A549 (cell line): ENCODE measurements at regions not wholly inside any gene's neighbourhood (a gene's known extent, or its start where the extent isn't known, plus 50 kb on each side); places are given as distances from the start of the nearest gene placed in this dataset.

Experiments used
- ATAC-seq, 2 experiments: fragments of 200-7000 bp in 1 of 2; fragments of >200 bp in 1 of 2; cut with Nextera tagmentation in 1 of 2; cut with Tn5 transposase in 1 of 2; 3 replicates each; pipeline versions ENCODE4 v1.8.0 to v1.9.1; 2018 to 2020; ENCODE audit warnings: mild to moderate bottlenecking in 1 of 2, moderate library complexity in 1 of 2
- CTCF ChIA-PET: fragments of 300-600 bp; sonication (Branson Sonifier 250); formaldehyde crosslinking; extraction: SDS; loops from one replicate; lab custom pipeline; 2021; ENCODE audit warnings: antibody characterized with exemption, inconsistent platforms; lab: Yijun Ruan, JAX
- POLR2A ChIA-PET: fragments of 350-600 bp; formaldehyde crosslinking; extraction: SDS; loops from one replicate; lab custom pipeline; 2021; ENCODE audit warnings: antibody characterized with exemption, inconsistent platforms; lab: Yijun Ruan, JAX
- DNase-seq, 2 experiments: peaks; one replicate each; pipeline versions ENCODE4 v3.0.0 to v3.0.0-alpha.2; 2011 to 2016; ENCODE audit warnings: low read depth in 1 of 2, low spot score in 1 of 2
- FAIRE-seq: peaks from 2 replicates; lab custom pipeline; 2011; peaks lifted over from hg19 to GRCh38; lab: Jason Lieb, UNC
- H3K27ac ChIP-seq, 2 experiments: fragments of >200 bp; sonication (Bioruptor Twin); formaldehyde crosslinking; 3 replicates each; pipeline ENCODE4 v1.5.1; 2016 to 2017
- H3K4me1 ChIP-seq: fragments of >200 bp; sonication (Bioruptor Twin); formaldehyde crosslinking; 3 replicates; pipeline ENCODE4 v1.6.1; 2016
- H3K4me2 ChIP-seq: fragments of >200 bp; sonication (Bioruptor Twin); formaldehyde crosslinking; 3 replicates; pipeline ENCODE4 v1.6.1; 2016
- H3K4me3 ChIP-seq: fragments of >200 bp; sonication (Bioruptor Twin); formaldehyde crosslinking; 3 replicates; pipeline ENCODE4 v1.5.1; 2016
- H3K9me3 ChIP-seq: fragments of >200 bp; sonication (Bioruptor Twin); formaldehyde crosslinking; 3 replicates; pipeline ENCODE4 v1.6.1; 2016
- CBX2 ChIP-seq: fragments of 200-600 bp; sonication (generic); IDR thresholded peaks from 2 replicates; pipeline ENCODE4 v1.6.1; 2016; ENCODE audit warnings: low read depth, mild to moderate bottlenecking, borderline replicate concordance
- CBX8 ChIP-seq: fragments of 200-600 bp; sonication (generic); IDR thresholded peaks from 2 replicates; pipeline ENCODE4 v1.6.1; 2016
- CHD4 ChIP-seq: fragments of 200-600 bp; sonication (generic); IDR thresholded peaks from 2 replicates; pipeline ENCODE4 v1.6.1; 2016; ENCODE audit warnings: antibody characterized with exemption, mild to moderate bottlenecking, borderline replicate concordance
- EHF ChIP-seq: fragments of 250-450 bp; sonication (Bioruptor Pico); IDR thresholded peaks from 2 replicates; pipeline ENCODE4 v1.5.0; 2020; ENCODE audit warnings: mild to moderate bottlenecking
- HDAC2 ChIP-seq: fragments of 200-600 bp; sonication (generic); IDR thresholded peaks from 2 replicates; pipeline ENCODE4 v1.6.1; 2016
- HOXA7 ChIP-seq: fragments of 250-450 bp; sonication (Bioruptor Pico); IDR thresholded peaks from 2 replicates; pipeline ENCODE4 v1.5.0; 2020; ENCODE audit warnings: mild to moderate bottlenecking, moderate library complexity
- KDM1A ChIP-seq: fragments of 200-600 bp; sonication (generic); IDR thresholded peaks from 2 replicates; pipeline ENCODE4 v1.6.1; 2016; ENCODE audit warnings: low read depth, mild to moderate bottlenecking
- MYC ChIP-seq: IDR thresholded peaks from 2 replicates; pipeline ENCODE4 v1.6.1; 2012; ENCODE audit warnings: mild to moderate bottlenecking, inconsistent platforms, low read length, improper control_type of control experiment, borderline replicate concordance
- NFE2L2 ChIP-seq: fragments of 150-350 bp; conservative IDR thresholded peaks from 2 replicates; pipeline ENCODE4 v1.6.1; 2014; ENCODE audit warnings: low read length
- POLR2AphosphoS2 ChIP-seq: conservative IDR thresholded peaks from 2 replicates; pipeline ENCODE4 v1.6.1; 2012; ENCODE audit warnings: low read length, improper control_type of control experiment, inconsistent platforms
- RNF2 ChIP-seq: fragments of 200-600 bp; sonication (generic); IDR thresholded peaks from 2 replicates; pipeline ENCODE4 v1.6.1; 2016; ENCODE audit warnings: low read depth, mild to moderate bottlenecking, antibody characterized with exemption, moderate library complexity, borderline replicate concordance
- SREBF2 ChIP-seq: fragments of 450-650 bp; IDR thresholded peaks from 2 replicates; pipeline ENCODE4 v1.6.1; 2014; ENCODE audit warnings: mild to moderate bottlenecking, moderate library complexity
- TFCP2L1 ChIP-seq: fragments of 250-450 bp; sonication (Bioruptor Pico); IDR thresholded peaks from 2 replicates; pipeline ENCODE4 v1.5.0; 2021; ENCODE audit warnings: mild to moderate bottlenecking
- TP53 ChIP-seq: fragments of 250-450 bp; sonication (Bioruptor Pico); IDR thresholded peaks from 2 replicates; pipeline ENCODE4 v1.5.0; 2021; ENCODE audit warnings: mild to moderate bottlenecking, moderate library complexity
- ZFP36 ChIP-seq: fragments of 450-650 bp; IDR thresholded peaks from 2 replicates; pipeline ENCODE4 v1.6.1; 2014; ENCODE audit warnings: borderline replicate concordance; ENCODE audit not compliant: partially characterized antibody
- ZSCAN20 ChIP-seq: fragments of 250-450 bp; sonication (Bioruptor Pico); IDR thresholded peaks from 2 replicates; pipeline ENCODE4 v1.8.0; 2022; ENCODE audit warnings: mild to moderate bottlenecking, moderate library complexity
- WGBS: methylation state at CpG from one replicate; pipeline ENCODE4 v1.1.6; 2017; ENCODE audit errors: missing lambda C conversion rate; 5-methylcytosine and 5-hydroxymethylcytosine counted together
- TF ChIP-seq, protein P1 (sequence below): fragments of >200 bp; sonication (Bioruptor Twin); formaldehyde crosslinking; IDR thresholded peaks from 3 replicates; pipeline ENCODE4 v1.5.1; 2016
- TF ChIP-seq, protein P2 (sequence below): fragments of 250-450 bp; sonication (Bioruptor Pico); IDR thresholded peaks from 2 replicates; pipeline ENCODE4 v1.5.0; 2021; ENCODE audit warnings: mild to moderate bottlenecking, moderate library complexity, borderline replicate concordance
- TF ChIP-seq, protein P3 (sequence below): fragments of 200-600 bp; sonication (generic); IDR thresholded peaks from 2 replicates; pipeline ENCODE4 v1.6.1; 2016; ENCODE audit warnings: antibody characterized with exemption, mild to moderate bottlenecking, moderate library complexity
- TF ChIP-seq, protein P4 (sequence below): IDR thresholded peaks from 2 replicates; pipeline ENCODE4 v1.6.1; 2012; ENCODE audit warnings: low read depth, borderline replicate concordance
- TF ChIP-seq, protein P5 (sequence below): fragments of >200 bp; sonication (Bioruptor Twin); formaldehyde crosslinking; IDR thresholded peaks from 3 replicates; pipeline ENCODE4 v1.6.1; 2016
- TF ChIP-seq, protein P6 (sequence below): fragments of 450-650 bp; IDR thresholded peaks from 2 replicates; pipeline ENCODE4 v1.6.1; 2014; ENCODE audit warnings: antibody characterized with exemption
- TF ChIP-seq, protein P7 (sequence below): IDR thresholded peaks from 2 replicates; pipeline ENCODE4 v1.6.1; 2012

DNA sequence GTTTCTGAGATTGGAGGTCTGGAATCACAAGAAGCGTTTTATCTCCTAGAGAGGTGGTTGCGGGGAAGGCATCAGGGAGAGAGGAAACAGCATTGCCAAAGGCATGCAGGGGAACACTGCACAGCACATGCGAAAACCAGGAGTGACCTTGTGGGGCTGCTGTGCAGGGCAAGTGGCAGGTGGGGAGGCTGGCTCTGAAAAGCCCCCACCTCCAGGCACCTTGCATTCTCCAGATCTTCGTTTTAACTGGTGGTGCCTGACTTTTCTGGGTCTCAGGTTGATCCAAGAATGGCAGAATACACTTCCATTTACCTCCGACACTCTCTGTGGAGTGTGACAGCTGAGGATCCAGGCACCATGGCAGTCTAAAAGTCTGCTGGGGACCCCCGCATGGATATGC is 209.4 kb upstream of the LEF1 start:
- H3K27ac ChIP-seq, result no peak overlapping the region
- no peak overlapping the region for H3K4me3 ChIP-seq
- ChIA-PET CTCF (no interaction called here), POLR2A (no interaction called here)
- ATAC-seq (no peak), FAIRE-seq (no peak), DNase-seq (no peak)
- no peaks in the 10 kb centered on the region for H3K4me1 ChIP-seq
- no peaks in the 10 kb centered on the region for H3K9me3 ChIP-seq
- TF ChIP-seq ZFP36, result no peak
- TF ChIP-seq ZSCAN20, result no peak
- no peak for TF ChIP-seq CBX2
- TF ChIP-seq TFCP2L1 (CRISPR knock-in tag), result no peak
- TF ChIP-seq, protein P1, sequence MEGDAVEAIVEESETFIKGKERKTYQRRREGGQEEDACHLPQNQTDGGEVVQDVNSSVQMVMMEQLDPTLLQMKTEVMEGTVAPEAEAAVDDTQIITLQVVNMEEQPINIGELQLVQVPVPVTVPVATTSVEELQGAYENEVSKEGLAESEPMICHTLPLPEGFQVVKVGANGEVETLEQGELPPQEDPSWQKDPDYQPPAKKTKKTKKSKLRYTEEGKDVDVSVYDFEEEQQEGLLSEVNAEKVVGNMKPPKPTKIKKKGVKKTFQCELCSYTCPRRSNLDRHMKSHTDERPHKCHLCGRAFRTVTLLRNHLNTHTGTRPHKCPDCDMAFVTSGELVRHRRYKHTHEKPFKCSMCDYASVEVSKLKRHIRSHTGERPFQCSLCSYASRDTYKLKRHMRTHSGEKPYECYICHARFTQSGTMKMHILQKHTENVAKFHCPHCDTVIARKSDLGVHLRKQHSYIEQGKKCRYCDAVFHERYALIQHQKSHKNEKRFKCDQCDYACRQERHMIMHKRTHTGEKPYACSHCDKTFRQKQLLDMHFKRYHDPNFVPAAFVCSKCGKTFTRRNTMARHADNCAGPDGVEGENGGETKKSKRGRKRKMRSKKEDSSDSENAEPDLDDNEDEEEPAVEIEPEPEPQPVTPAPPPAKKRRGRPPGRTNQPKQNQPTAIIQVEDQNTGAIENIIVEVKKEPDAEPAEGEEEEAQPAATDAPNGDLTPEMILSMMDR, result no peak
- no peak for TF ChIP-seq CBX8
- no peak for TF ChIP-seq POLR2AphosphoS2
- TF ChIP-seq SREBF2, result no peak
- no peak for TF ChIP-seq CHD4
- TF ChIP-seq NFE2L2, result no peak
- no peak for TF ChIP-seq HDAC2
- TF ChIP-seq, protein P2, sequence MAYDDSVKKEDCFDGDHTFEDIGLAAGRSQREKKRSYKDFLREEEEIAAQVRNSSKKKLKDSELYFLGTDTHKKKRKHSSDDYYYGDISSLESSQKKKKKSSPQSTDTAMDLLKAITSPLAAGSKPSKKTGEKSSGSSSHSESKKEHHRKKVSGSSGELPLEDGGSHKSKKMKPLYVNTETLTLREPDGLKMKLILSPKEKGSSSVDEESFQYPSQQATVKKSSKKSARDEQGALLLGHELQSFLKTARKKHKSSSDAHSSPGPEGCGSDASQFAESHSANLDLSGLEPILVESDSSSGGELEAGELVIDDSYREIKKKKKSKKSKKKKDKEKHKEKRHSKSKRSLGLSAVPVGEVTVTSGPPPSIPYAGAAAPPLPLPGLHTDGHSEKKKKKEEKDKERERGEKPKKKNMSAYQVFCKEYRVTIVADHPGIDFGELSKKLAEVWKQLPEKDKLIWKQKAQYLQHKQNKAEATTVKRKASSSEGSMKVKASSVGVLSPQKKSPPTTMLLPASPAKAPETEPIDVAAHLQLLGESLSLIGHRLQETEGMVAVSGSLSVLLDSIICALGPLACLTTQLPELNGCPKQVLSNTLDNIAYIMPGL (CRISPR knock-in tag), result no peak
- WGBS, result 17% methylated on average over 6 of the region's 6 CpGs
- no peak overlapping the region for H3K4me2 ChIP-seq

DNA sequence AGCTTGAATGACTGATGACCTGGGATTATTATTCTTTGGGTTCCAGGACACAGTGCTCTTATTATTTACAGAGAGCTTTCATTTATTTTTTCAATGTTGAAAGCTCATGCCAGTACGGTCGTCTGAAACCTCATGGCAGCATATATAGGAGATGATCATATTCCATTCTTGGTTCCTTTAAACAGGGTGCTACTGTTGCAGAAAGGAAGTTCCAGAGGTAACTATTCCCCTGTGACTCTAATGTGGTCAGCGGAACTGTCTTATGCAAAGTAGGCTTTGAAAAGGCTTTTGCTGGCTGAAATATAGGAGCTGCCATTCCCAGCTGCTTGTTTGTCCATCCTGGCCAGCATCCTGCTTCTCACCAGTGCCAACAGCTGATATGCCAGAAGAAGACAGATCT is 208.3 kb upstream of the LEF1 start:
- 28% methylated on average over 3 of the region's 3 CpGs for WGBS
- TF ChIP-seq HOXA7 (no peak), RNF2 (no peak), MYC (no peak), ZSCAN20 (no peak), EHF (no peak), TP53 (CRISPR knock-in tag) (no peak), KDM1A (no peak)
- TF ChIP-seq, protein P3, sequence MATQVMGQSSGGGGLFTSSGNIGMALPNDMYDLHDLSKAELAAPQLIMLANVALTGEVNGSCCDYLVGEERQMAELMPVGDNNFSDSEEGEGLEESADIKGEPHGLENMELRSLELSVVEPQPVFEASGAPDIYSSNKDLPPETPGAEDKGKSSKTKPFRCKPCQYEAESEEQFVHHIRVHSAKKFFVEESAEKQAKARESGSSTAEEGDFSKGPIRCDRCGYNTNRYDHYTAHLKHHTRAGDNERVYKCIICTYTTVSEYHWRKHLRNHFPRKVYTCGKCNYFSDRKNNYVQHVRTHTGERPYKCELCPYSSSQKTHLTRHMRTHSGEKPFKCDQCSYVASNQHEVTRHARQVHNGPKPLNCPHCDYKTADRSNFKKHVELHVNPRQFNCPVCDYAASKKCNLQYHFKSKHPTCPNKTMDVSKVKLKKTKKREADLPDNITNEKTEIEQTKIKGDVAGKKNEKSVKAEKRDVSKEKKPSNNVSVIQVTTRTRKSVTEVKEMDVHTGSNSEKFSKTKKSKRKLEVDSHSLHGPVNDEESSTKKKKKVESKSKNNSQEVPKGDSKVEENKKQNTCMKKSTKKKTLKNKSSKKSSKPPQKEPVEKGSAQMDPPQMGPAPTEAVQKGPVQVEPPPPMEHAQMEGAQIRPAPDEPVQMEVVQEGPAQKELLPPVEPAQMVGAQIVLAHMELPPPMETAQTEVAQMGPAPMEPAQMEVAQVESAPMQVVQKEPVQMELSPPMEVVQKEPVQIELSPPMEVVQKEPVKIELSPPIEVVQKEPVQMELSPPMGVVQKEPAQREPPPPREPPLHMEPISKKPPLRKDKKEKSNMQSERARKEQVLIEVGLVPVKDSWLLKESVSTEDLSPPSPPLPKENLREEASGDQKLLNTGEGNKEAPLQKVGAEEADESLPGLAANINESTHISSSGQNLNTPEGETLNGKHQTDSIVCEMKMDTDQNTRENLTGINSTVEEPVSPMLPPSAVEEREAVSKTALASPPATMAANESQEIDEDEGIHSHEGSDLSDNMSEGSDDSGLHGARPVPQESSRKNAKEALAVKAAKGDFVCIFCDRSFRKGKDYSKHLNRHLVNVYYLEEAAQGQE, result no peak
- TF ChIP-seq, protein P4, sequence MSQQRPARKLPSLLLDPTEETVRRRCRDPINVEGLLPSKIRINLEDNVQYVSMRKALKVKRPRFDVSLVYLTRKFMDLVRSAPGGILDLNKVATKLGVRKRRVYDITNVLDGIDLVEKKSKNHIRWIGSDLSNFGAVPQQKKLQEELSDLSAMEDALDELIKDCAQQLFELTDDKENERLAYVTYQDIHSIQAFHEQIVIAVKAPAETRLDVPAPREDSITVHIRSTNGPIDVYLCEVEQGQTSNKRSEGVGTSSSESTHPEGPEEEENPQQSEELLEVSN, result no peak
- TF ChIP-seq, protein P5, sequence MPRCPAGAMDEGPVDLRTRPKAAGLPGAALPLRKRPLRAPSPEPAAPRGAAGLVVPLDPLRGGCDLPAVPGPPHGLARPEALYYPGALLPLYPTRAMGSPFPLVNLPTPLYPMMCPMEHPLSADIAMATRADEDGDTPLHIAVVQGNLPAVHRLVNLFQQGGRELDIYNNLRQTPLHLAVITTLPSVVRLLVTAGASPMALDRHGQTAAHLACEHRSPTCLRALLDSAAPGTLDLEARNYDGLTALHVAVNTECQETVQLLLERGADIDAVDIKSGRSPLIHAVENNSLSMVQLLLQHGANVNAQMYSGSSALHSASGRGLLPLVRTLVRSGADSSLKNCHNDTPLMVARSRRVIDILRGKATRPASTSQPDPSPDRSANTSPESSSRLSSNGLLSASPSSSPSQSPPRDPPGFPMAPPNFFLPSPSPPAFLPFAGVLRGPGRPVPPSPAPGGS, result no peak
- TF ChIP-seq, protein P6, sequence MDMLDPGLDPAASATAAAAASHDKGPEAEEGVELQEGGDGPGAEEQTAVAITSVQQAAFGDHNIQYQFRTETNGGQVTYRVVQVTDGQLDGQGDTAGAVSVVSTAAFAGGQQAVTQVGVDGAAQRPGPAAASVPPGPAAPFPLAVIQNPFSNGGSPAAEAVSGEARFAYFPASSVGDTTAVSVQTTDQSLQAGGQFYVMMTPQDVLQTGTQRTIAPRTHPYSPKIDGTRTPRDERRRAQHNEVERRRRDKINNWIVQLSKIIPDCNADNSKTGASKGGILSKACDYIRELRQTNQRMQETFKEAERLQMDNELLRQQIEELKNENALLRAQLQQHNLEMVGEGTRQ, result no peak
- TF ChIP-seq, protein P7, sequence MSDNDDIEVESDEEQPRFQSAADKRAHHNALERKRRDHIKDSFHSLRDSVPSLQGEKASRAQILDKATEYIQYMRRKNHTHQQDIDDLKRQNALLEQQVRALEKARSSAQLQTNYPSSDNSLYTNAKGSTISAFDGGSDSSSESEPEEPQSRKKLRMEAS, result no peak
- TF ChIP-seq, protein P2 (CRISPR knock-in tag), result no peak
- Histone ChIP-seq H3K27ac (no peak overlapping the region), H3K9me3 (no peaks in the 10 kb centered on the region), H3K4me2 (no peak overlapping the region), H3K4me1 (no peaks in the 10 kb centered on the region), H3K4me3 (no peak overlapping the region)
- FAIRE-seq (no peak), ATAC-seq (no peak), DNase-seq (no peak)
- ChIA-PET POLR2A (no interaction called here), CTCF (interaction anchor here (0.7 kb wide), 1 partner anchor 986 kb away, joined by 3 read pairs; no protein-coding TSS in a partner anchor)
